Body of pancreas (tissue), 4 donors: ENCODE measurements at regions not wholly inside any gene's neighbourhood (a gene's known extent, or its start where the extent isn't known, plus 50 kb on each side); places are given as distances from the start of the nearest gene placed in this dataset.

Experiments
- ATAC-seq: fragments of 150-250 bp; one replicate; pipeline ENCODE4 v1.9.1; 2016
- DNase-seq, 4 donors: peaks; one replicate each; pipeline ENCODE4 v3.0.0-alpha.2; 2019
- H3K27ac ChIP-seq, 4 donors: fragments of 200-600 bp; sonication (generic); 1 replicate in 3 of 4; 2 replicates in 1 of 4; pipeline versions ENCODE4 v1.5.1 to v1.6.1; 2016 to 2019; ENCODE audit warnings: mild to moderate bottlenecking in 1 of 4, mixed read lengths in 1 of 4, moderate library complexity in 1 of 4
- H3K27me3 ChIP-seq, 2 donors: fragments of 200-600 bp; sonication (generic); one replicate each; pipeline ENCODE4 v1.6.0; 2016; ENCODE audit warnings: mild to moderate bottlenecking in 1 of 2
- H3K36me3 ChIP-seq, 2 donors: fragments of 200-600 bp; sonication (generic); replicated peaks in 1 of 2; 2 replicates each; pipeline ENCODE4 v1.5.1; 2016; ENCODE audit warnings: low read depth in 2 of 2; ENCODE audit not compliant: insufficient read depth in 1 of 2
- H3K4me1 ChIP-seq: fragments of 200-600 bp; sonication (generic); one replicate; pipeline ENCODE4 v1.6.0; 2016
- H3K4me3 ChIP-seq, 2 donors: fragments of 200-600 bp; sonication (generic); 1 replicate in 1 of 2; 2 replicates in 1 of 2; pipeline ENCODE4 v1.5.1; 2016 to 2019
- H3K9me3 ChIP-seq, 3 donors: fragments of 200-600 bp; sonication (generic); 1 replicate in 2 of 3; 2 replicates in 1 of 3; pipeline ENCODE4 v1.5.1; 2016
- CTCF ChIP-seq, 7 experiments: fragments of 450-650 bp in 4 of 7; fragments of 200-600 bp in 3 of 7; sonication (generic) in 3 of 7; IDR thresholded peaks; one replicate each; pipeline ENCODE4 v1.5.1; 2016 to 2019; ENCODE audit warnings: antibody characterized with exemption in 7 of 7
- POLR2A ChIP-seq, 3 donors: fragments of 450-650 bp; IDR thresholded peaks; one replicate each; pipeline ENCODE4 v1.6.1; 2016; ENCODE audit warnings: antibody characterized with exemption in 3 of 3, mild to moderate bottlenecking in 2 of 3
- WGBS, 2 donors: methylation state at CpG; one replicate each; pipeline ENCODE4 v1.1.5; 2017; 5-methylcytosine and 5-hydroxymethylcytosine counted together
- intact Hi-C: fragments of 100-400 bp; cut with DNase I; formaldehyde crosslinking; loops from one replicate; pipeline ENCODE4 v1.15.1; 2023

GRCh38 chr2:111231532-111232252 lies 111.0 kb downstream of the BCL2L11 start:
- H3K9me3 ChIP-seq: no peaks in the 10 kb centered on the region
- WGBS, 2 donors: 72 to 89% methylated on average over 7 of the region's 7 CpGs
- no peaks in the 10 kb centered on the region for H3K36me3 ChIP-seq
- no peak overlapping the region for H3K27ac ChIP-seq
- peak in 1 of 7 experiments; percentile 21 for TF ChIP-seq CTCF (IDR thresholded peaks at IDR 0.05)
- no peak for TF ChIP-seq POLR2A (IDR thresholded peaks at IDR 0.05)
- peaks cover 6% of the 10 kb centered on the region for H3K4me1 ChIP-seq
- no peak overlapping the region for H3K4me3 ChIP-seq
- H3K27me3 ChIP-seq: no peaks in the 10 kb centered on the region
- no peak for ATAC-seq
- intact Hi-C loops: no loop called here
- DNase-seq: no peak

GRCh38 chr2:111235192-111236015 lies 114.7 kb downstream of the BCL2L11 start:
- Histone ChIP-seq H3K36me3 (no peaks in the 10 kb centered on the region), H3K27ac (no peak overlapping the region), H3K9me3 (no peaks in the 10 kb centered on the region), H3K4me1 (peaks cover 6% of the 10 kb centered on the region), H3K27me3 (no peaks in the 10 kb centered on the region), H3K4me3 (no peak overlapping the region)
- no peak for ATAC-seq
- intact Hi-C loops: no loop called here
- 75 to 87% methylated on average over 13 of the region's 13 CpGs for WGBS, 2 donors
- TF ChIP-seq CTCF (IDR thresholded peaks at IDR 0.05) (no peak), POLR2A (IDR thresholded peaks at IDR 0.05) (no peak)
- DNase-seq: no peak

- no peak overlapping the region for H3K4me3 ChIP-seq
- DNase-seq (peak in 3 of 4 donors; percentile 33 to 61 (median 58)), ATAC-seq (peak; percentile 38)
- no peaks in the 10 kb centered on the region for H3K36me3 ChIP-seq
- intact Hi-C loops: no loop called here
- no peak for TF ChIP-seq POLR2A (IDR thresholded peaks at IDR 0.05)
- no peak overlapping the region for H3K27ac ChIP-seq
- 47 to 64% methylated on average over 3 of the region's 3 CpGs for WGBS, 2 donors
- peaks cover 6% of the 10 kb centered on the region for H3K4me1 ChIP-seq
- H3K27me3 ChIP-seq: no peaks in the 10 kb centered on the region
- no peaks in the 10 kb centered on the region for H3K9me3 ChIP-seq
Observed at GRCh38 chr2:111236025-111236424, 115.3 kb downstream of the BCL2L11 start.

- Histone ChIP-seq H3K27ac (no peak overlapping the region), H3K36me3 (no peaks in the 10 kb centered on the region), H3K4me1 (peaks cover 6% of the 10 kb centered on the region), H3K27me3 (no peaks in the 10 kb centered on the region), H3K9me3 (no peaks in the 10 kb centered on the region), H3K4me3 (no peak overlapping the region)
- DNase-seq (no peak), ATAC-seq (no peak)
- TF ChIP-seq POLR2A (IDR thresholded peaks at IDR 0.05) (no peak), CTCF (IDR thresholded peaks at IDR 0.05) (no peak)
- intact Hi-C loops: no loop called here
- 84 to 96% methylated on average over 2 of the region's 2 CpGs for WGBS, 2 donors
Observed at GRCh38 chr2:111238296-111238695, 117.6 kb downstream of the BCL2L11 start.

GRCh38 chr2:111239107-111239506 lies 118.4 kb downstream of the BCL2L11 start:
- DNase-seq (no peak), ATAC-seq (no peak)
- WGBS, 2 donors: 96 to 98% methylated on average over 4 of the region's 4 CpGs
- intact Hi-C loops: no loop called here
- no peaks in the 10 kb centered on the region for H3K9me3 ChIP-seq
- no peak for TF ChIP-seq CTCF (IDR thresholded peaks at IDR 0.05)
- no peak for TF ChIP-seq POLR2A (IDR thresholded peaks at IDR 0.05)
- no peaks in the 10 kb centered on the region for H3K36me3 ChIP-seq
- no peak overlapping the region for H3K4me3 ChIP-seq
- peaks cover 6% of the 10 kb centered on the region for H3K4me1 ChIP-seq
- H3K27ac ChIP-seq: no peak overlapping the region
- H3K27me3 ChIP-seq: no peaks in the 10 kb centered on the region
